HCT116 (cell line): ENCODE measurements at regions not wholly inside any gene's neighbourhood (a gene's known extent, or its start where the extent isn't known, plus 50 kb on each side); places are given as distances from the start of the nearest gene placed in this dataset.

Experiments used
- ATAC-seq: fragments of 200-7000 bp; cut with Tn5 transposase; 2 replicates; pipeline ENCODE4 v1.9.1; 2020; ENCODE audit warnings: mild to moderate bottlenecking, moderate library complexity
- BruUV-seq: library from RNA; stranded (reverse); fragments of 400-500 nt; replicated peaks from 2 replicates; lab custom pipeline; 2021; lab: Mats Ljungman, UMichigan
- CTCF ChIA-PET: fragments of 300-600 bp; sonication (Branson Sonifier 250); formaldehyde crosslinking; loops from one replicate; lab custom pipeline; 2021; ENCODE audit warnings: antibody characterized with exemption; lab: Charles Lee
- POLR2A ChIA-PET: fragments of 300-600, 350-600 bp; sonication (Branson Sonifier 250); formaldehyde crosslinking; loops from one replicate; lab custom pipeline; 2021; ENCODE audit warnings: antibody characterized with exemption; lab: Charles Lee
- RAD21 ChIA-PET, 2 experiments: fragments of 300-600 bp; sonication (Branson Sonifier 250); formaldehyde crosslinking; loops; one replicate each; lab custom pipeline; 2023; ENCODE audit warnings: low total read pairs in 2 of 2; ENCODE audit not compliant: uncharacterized antibody in 2 of 2, unreplicated experiment in 2 of 2, low non-redundant PET in 1 of 2; lab: Charles Lee
- DNase-seq: peaks from one replicate; pipeline ENCODE4 v3.0.0-alpha.2; 2010; ENCODE audit warnings: low read depth, low spot score
- H2AFZ ChIP-seq: fragments of 200-600 bp; shearing (Covaris generic), sonication (generic); 2 replicates; pipeline ENCODE4 v1.6.1; 2017; ENCODE audit warnings: low read depth, mixed run types, mixed read lengths, antibody characterized with exemption, low read length; ENCODE audit not compliant: poor library complexity, severe bottlenecking
- H3K27ac ChIP-seq: 2 replicates; pipeline ENCODE4 v1.5.1; 2012; ENCODE audit warnings: low read depth, low read length
- H3K27me3 ChIP-seq: fragments of 200-600 bp; sonication (generic); 2 replicates; pipeline ENCODE4 v1.6.1; 2016; ENCODE audit warnings: mixed run types, low read length, mixed read lengths; ENCODE audit not compliant: insufficient read depth
- H3K36me3 ChIP-seq, 2 experiments: fragments of 200-500 bp in 1 of 2; fragments of 200-600 bp in 1 of 2; sonication (Bioruptor generic) in 1 of 2; sonication (generic) in 1 of 2; 2 replicates each; pipeline versions ENCODE4 v1.5.1 to v1.6.1; 2014 to 2016; ENCODE audit warnings: low read length in 2 of 2, inconsistent platforms in 1 of 2, mixed read lengths in 1 of 2, mixed run types in 1 of 2; ENCODE audit not compliant: insufficient read depth in 2 of 2, control insufficient read depth in 1 of 2
- H3K4me1 ChIP-seq, 2 experiments: fragments of 200-600 bp in 1 of 2; sonication (generic) in 1 of 2; 2 replicates each; pipeline versions ENCODE4 v1.5.1 to v1.6.1; 2012 to 2017; ENCODE audit warnings: low read length in 2 of 2, inconsistent platforms in 1 of 2, mild to moderate bottlenecking in 1 of 2, mixed read lengths in 1 of 2, mixed run types in 1 of 2, moderate library complexity in 1 of 2; ENCODE audit not compliant: insufficient read depth in 2 of 2, control insufficient read depth in 1 of 2
- H3K4me2 ChIP-seq: fragments of 200-600 bp; sonication (generic); 2 replicates; pipeline ENCODE4 v1.6.1; 2017; ENCODE audit warnings: mixed run types, low read length, mixed read lengths
- H3K4me3 ChIP-seq, 2 experiments: fragments of 200-600 bp in 1 of 2; sonication (generic) in 1 of 2; replicated peaks in 1 of 2; 2 replicates each; pipeline ENCODE4 v1.5.1; 2011 to 2016; ENCODE audit warnings: low read length in 2 of 2, control low read depth in 1 of 2, low read depth in 1 of 2, mild to moderate bottlenecking in 1 of 2, mixed read lengths in 1 of 2, mixed run types in 1 of 2
- H3K79me2 ChIP-seq: fragments of 200-600 bp; sonication (generic); 2 replicates; pipeline ENCODE4 v1.6.1; 2017; ENCODE audit warnings: mild to moderate bottlenecking, mixed run types, low read length, moderate library complexity, mixed read lengths; ENCODE audit not compliant: insufficient read depth
- H3K9ac ChIP-seq: fragments of 200-600 bp; sonication (generic); 2 replicates; pipeline ENCODE4 v1.6.1; 2016; ENCODE audit warnings: low read length, mixed read lengths
- H3K9me2 ChIP-seq: fragments of 200-600 bp; sonication (generic), shearing (Covaris generic); 2 replicates; pipeline ENCODE4 v1.6.1; 2017; ENCODE audit warnings: mixed run types, mild to moderate bottlenecking, moderate library complexity; ENCODE audit not compliant: insufficient read depth
- H3K9me3 ChIP-seq, 2 experiments: fragments of 200-500 bp in 1 of 2; fragments of 200-600 bp in 1 of 2; sonication (Bioruptor generic) in 1 of 2; sonication (generic) in 1 of 2; 2 replicates each; pipeline ENCODE4 v1.6.1; 2014 to 2017; ENCODE audit warnings: low read length in 2 of 2, mixed read lengths in 2 of 2, inconsistent platforms in 1 of 2, low read depth in 1 of 2, mild to moderate bottlenecking in 1 of 2, mixed run types in 1 of 2, moderate library complexity in 1 of 2; ENCODE audit not compliant: control insufficient read depth in 1 of 2, insufficient read depth in 1 of 2
- H4K20me1 ChIP-seq: fragments of 200-600 bp; sonication (generic), shearing (Covaris generic); 2 replicates; pipeline ENCODE4 v1.6.1; 2017; ENCODE audit warnings: mixed run types, mild to moderate bottlenecking, moderate library complexity; ENCODE audit not compliant: insufficient read depth
- EGR1 ChIP-seq: IDR thresholded peaks from 2 replicates; pipeline ENCODE4 v1.6.1; 2012; ENCODE audit warnings: low read depth
- EZH2 ChIP-seq: fragments of 200-600 bp; sonication (generic); IDR thresholded peaks from 2 replicates; pipeline ENCODE4 v1.6.1; 2017; ENCODE audit warnings: antibody characterized with exemption, mixed run types
- JUND ChIP-seq: IDR thresholded peaks from 2 replicates; pipeline ENCODE4 v1.6.1; 2012
- POLR2A ChIP-seq: IDR thresholded peaks from 2 replicates; pipeline ENCODE4 v1.7.0; 2011; ENCODE audit warnings: borderline replicate concordance; ENCODE audit not compliant: insufficient read depth, insufficient read length; ENCODE audit errors: extremely low read depth
- RAD21 ChIP-seq: IDR thresholded peaks from 2 replicates; pipeline ENCODE4 v1.6.1; 2012; ENCODE audit warnings: low read depth, mild to moderate bottlenecking
- SIN3A ChIP-seq: IDR thresholded peaks from 2 replicates; pipeline ENCODE4 v1.6.1; 2012; ENCODE audit warnings: low read depth
- SP1 ChIP-seq: IDR thresholded peaks from 2 replicates; pipeline ENCODE4 v1.6.1; 2012; ENCODE audit warnings: low read depth
- TCF7L2 ChIP-seq: IDR thresholded peaks from 2 replicates; pipeline ENCODE4 v1.7.0; 2011; ENCODE audit warnings: borderline replicate concordance, inconsistent platforms; ENCODE audit not compliant: insufficient read depth, insufficient read length; ENCODE audit errors: extremely low read depth
- YY1 ChIP-seq: IDR thresholded peaks from 2 replicates; pipeline ENCODE4 v1.6.1; 2011; ENCODE audit warnings: low read length, low read depth, moderate library complexity, mild to moderate bottlenecking; ENCODE audit not compliant: insufficient replicate concordance; ENCODE audit errors: extremely low read depth
- intact Hi-C: fragments of 100-400 bp; cut with micrococcal nuclease; formaldehyde crosslinking; loops from 2 replicates; pipeline ENCODE4 v1.10.0; 2022
- TF ChIP-seq, protein P1 (sequence below): IDR thresholded peaks from 2 replicates; pipeline ENCODE4 v1.6.1; 2012; ENCODE audit warnings: low read depth
- TF ChIP-seq, protein P2 (sequence below): IDR thresholded peaks from 2 replicates; pipeline ENCODE4 v1.6.1; 2011; ENCODE audit warnings: mild to moderate bottlenecking, low read length, moderate library complexity; ENCODE audit not compliant: insufficient replicate concordance; ENCODE audit errors: extremely low read depth

DNA sequence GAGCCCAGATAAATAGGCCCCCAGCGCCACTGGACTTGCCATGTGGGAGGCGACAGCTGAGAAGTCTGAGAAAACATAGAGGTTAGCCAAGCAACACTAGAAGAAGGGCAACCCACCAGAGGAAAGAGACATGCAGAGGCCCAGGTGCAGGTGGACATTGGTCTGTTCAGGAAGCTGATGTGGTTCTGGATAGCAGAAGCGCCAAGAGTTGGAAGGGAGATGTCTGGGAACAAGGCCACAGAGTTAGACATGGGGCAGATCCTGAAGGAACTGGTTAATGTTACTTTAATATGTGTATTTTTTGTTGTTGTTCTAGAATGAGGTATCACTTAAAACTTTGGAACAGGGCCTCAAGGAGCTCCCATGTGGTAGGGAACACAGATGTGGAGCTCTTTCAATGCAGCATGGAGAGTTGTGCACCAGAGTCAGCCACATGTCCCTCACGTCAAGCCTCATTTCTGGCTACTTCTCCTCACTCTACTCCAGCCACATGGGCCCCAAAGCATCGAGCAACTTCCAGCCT, 62.2 kb upstream of the PKDCC start:
- H3K4me2 ChIP-seq: no peak overlapping the region
- no peaks in the 10 kb centered on the region for H3K9me2 ChIP-seq
- no peaks in the 10 kb centered on the region for H3K4me1 ChIP-seq
- no peak for TF ChIP-seq YY1
- TF ChIP-seq SP1: no peak
- TF ChIP-seq EZH2: no peak
- no peak for TF ChIP-seq EGR1
- no peak for TF ChIP-seq SIN3A
- TF ChIP-seq, protein P1, sequence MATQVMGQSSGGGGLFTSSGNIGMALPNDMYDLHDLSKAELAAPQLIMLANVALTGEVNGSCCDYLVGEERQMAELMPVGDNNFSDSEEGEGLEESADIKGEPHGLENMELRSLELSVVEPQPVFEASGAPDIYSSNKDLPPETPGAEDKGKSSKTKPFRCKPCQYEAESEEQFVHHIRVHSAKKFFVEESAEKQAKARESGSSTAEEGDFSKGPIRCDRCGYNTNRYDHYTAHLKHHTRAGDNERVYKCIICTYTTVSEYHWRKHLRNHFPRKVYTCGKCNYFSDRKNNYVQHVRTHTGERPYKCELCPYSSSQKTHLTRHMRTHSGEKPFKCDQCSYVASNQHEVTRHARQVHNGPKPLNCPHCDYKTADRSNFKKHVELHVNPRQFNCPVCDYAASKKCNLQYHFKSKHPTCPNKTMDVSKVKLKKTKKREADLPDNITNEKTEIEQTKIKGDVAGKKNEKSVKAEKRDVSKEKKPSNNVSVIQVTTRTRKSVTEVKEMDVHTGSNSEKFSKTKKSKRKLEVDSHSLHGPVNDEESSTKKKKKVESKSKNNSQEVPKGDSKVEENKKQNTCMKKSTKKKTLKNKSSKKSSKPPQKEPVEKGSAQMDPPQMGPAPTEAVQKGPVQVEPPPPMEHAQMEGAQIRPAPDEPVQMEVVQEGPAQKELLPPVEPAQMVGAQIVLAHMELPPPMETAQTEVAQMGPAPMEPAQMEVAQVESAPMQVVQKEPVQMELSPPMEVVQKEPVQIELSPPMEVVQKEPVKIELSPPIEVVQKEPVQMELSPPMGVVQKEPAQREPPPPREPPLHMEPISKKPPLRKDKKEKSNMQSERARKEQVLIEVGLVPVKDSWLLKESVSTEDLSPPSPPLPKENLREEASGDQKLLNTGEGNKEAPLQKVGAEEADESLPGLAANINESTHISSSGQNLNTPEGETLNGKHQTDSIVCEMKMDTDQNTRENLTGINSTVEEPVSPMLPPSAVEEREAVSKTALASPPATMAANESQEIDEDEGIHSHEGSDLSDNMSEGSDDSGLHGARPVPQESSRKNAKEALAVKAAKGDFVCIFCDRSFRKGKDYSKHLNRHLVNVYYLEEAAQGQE: no peak
- TF ChIP-seq POLR2A: no peak
- no peak for TF ChIP-seq TCF7L2
- TF ChIP-seq JUND: no peak
- TF ChIP-seq, protein P2, sequence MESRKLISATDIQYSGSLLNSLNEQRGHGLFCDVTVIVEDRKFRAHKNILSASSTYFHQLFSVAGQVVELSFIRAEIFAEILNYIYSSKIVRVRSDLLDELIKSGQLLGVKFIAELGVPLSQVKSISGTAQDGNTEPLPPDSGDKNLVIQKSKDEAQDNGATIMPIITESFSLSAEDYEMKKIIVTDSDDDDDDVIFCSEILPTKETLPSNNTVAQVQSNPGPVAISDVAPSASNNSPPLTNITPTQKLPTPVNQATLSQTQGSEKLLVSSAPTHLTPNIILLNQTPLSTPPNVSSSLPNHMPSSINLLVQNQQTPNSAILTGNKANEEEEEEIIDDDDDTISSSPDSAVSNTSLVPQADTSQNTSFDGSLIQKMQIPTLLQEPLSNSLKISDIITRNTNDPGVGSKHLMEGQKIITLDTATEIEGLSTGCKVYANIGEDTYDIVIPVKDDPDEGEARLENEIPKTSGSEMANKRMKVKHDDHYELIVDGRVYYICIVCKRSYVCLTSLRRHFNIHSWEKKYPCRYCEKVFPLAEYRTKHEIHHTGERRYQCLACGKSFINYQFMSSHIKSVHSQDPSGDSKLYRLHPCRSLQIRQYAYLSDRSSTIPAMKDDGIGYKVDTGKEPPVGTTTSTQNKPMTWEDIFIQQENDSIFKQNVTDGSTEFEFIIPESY: no peak
- TF ChIP-seq RAD21: no peak
- H3K79me2 ChIP-seq: no peaks in the 10 kb centered on the region
- no peaks in the 10 kb centered on the region for H3K9me3 ChIP-seq
- no peak for ATAC-seq
- intact Hi-C loops: no loop called here
- no peak overlapping the region for H3K9ac ChIP-seq
- POLR2A ChIA-PET: no interaction called here
- no TSS peak for BruUV-seq
- RAD21 ChIA-PET: no interaction called here
- no peak overlapping the region for H3K4me3 ChIP-seq
- no peaks in the 10 kb centered on the region for H3K36me3 ChIP-seq
- H4K20me1 ChIP-seq: no peaks in the 10 kb centered on the region
- CTCF ChIA-PET: no interaction called here
- no peak for DNase-seq
- no peak overlapping the region for H3K27ac ChIP-seq
- peaks cover 13% of the 10 kb centered on the region; the same call in 1 of the 2 replicates for H3K27me3 ChIP-seq
- H2AFZ ChIP-seq: no peak overlapping the region
